ENCODE measurements at regions not wholly inside any gene's neighbourhood (a gene's known extent, or its start where the extent isn't known, plus 50 kb on each side); places are given as distances from the start of the nearest gene placed in this dataset.

GRCh38 chr18:38019292-38019691 is 453.7 kb upstream of the CELF4 start:
- no peak overlapping the region for H2AFZ ChIP-seq (ENCODE audit: control insufficient read depth, low read depth, low read length)
- FAIRE-seq = no peak

DNA sequence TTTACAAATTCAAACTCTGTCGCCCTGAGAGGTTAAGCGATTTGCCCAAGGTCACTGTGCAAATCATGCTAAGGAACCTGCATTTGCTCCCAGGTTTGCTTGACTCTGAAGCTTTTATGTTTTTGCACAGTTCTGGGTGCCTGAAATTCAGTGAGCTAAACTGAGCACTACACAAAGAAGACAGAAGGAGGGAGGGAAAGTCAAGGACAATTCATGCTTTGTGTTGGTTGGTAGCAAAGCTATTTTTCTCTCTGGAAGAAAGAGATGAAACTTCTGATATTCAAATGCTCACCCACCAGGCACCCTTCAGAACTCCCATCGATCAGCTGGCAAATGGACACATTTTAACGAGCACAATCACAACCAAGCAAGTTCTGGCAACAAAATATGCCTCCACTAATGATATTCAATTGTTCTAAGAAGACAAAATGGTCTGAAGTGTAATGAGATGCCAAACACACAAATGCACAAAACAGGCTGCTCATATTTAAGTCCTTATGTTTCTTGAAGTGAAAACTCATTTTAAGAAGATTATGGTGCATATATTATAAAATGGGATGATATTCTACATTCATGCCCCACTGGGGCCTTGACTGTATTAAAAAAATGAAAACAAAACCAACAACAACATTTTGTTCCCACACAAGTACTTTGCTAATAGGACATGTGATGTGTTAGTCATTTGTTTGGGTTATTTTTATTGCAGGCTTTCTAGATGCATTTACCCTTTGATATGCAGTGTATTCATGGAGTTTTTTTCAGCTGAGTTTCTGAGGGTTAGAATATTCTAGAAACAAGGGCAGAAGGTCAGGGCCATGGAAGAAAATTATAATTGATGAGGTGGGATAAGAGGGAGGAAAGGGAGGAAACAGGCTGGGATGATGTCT is 445.6 kb upstream of the CELF4 start:
- Histone ChIP-seq H3K27me3 (replicated peaks in 1 of 2; ENCODE audit: control insufficient read depth in 2 of 2, insufficient read depth in 2 of 2, low read length in 1 of 2) (no peaks in the 10 kb centered on the region), H3K36me3 (ENCODE audit: control insufficient read depth in 2 of 2, insufficient read depth in 2 of 2, low read length in 1 of 2) (no peaks in the 10 kb centered on the region), H3K27ac (ENCODE audit: control insufficient read depth, insufficient read depth) (no peak overlapping the region), H3K4me2 (ENCODE audit: control insufficient read depth, insufficient read depth) (no peak overlapping the region), H3K9me3 (replicated peaks; ENCODE audit: control insufficient read depth, insufficient read depth, low read length) (no peaks in the 10 kb centered on the region), H3K4me3 (no peak overlapping the region), H3K9ac (ENCODE audit: control insufficient read depth, insufficient read depth, low read length) (no peak overlapping the region), H3K79me2 (ENCODE audit: control insufficient read depth, insufficient read depth, low read length) (no peaks in the 10 kb centered on the region), H2AFZ (ENCODE audit: control insufficient read depth, low read depth, low read length) (no peak overlapping the region), H4K20me1 (ENCODE audit: control insufficient read depth, insufficient read depth) (no peaks in the 10 kb centered on the region), H3K4me1 (ENCODE audit: control insufficient read depth, insufficient read depth, low read length) (no peaks in the 10 kb centered on the region)
- FAIRE-seq (no peak), ATAC-seq (no peak), DNase-seq (ENCODE audit: low read depth, low spot score) (no peak)
- ChIA-PET CTCF (no interaction called here), SMC1A (ENCODE audit: uncharacterized antibody, unreplicated experiment) (no interaction called here), POLR2A (no interaction called here), RAD21 (ENCODE audit: unreplicated experiment) (no interaction called here)
- in situ Hi-C loops (cut with MboI) (no loop called here), intact Hi-C loops (cut with micrococcal nuclease; ENCODE audit: unreplicated experiment) (no loop called here)
- WGBS (ENCODE audit: insufficient coverage, insufficient replicate concordance, low lambda C conversion rate, missing lambda C conversion rate) = 14% methylated on average over 4 of the region's 4 CpGs
- BruUV-seq (replicated peaks) = no TSS peak
- TF ChIP-seq MEF2A (IDR thresholded peaks at IDR 0.05; ENCODE audit: insufficient read depth, low read depth, low read length) (no peak), BRCA1 (IDR thresholded peaks at IDR 0.05; ENCODE audit: low read depth, low read length) (no peak), PAX8 (IDR thresholded peaks at IDR 0.05) (no peak), YBX1 (IDR thresholded peaks at IDR 0.05) (no peak), PML (IDR thresholded peaks at IDR 0.05; ENCODE audit: low read length) (no peak), SIN3A (IDR thresholded peaks at IDR 0.05; ENCODE audit: low read depth, low read length) (no peak), NFXL1 (IDR thresholded peaks at IDR 0.05; ENCODE audit: borderline replicate concordance) (no peak), HDGF (IDR thresholded peaks at IDR 0.05) (no peak), IRF4 (IDR thresholded peaks at IDR 0.05; ENCODE audit: low read depth, low read length) (no peak), E2F8 (IDR thresholded peaks at IDR 0.05; ENCODE audit: low read depth, partially characterized antibody) (no peak), EGR1 (IDR thresholded peaks at IDR 0.05; ENCODE audit: borderline replicate concordance in 1 of 2, low read depth in 2 of 2, low read length in 2 of 2) (no peak)

More at GRCh38 chr18:38019292-38019691, 453.7 kb upstream of the CELF4 start:
- ChIA-PET RAD21 (ENCODE audit: unreplicated experiment) (no interaction called here), CTCF (interaction anchor here (0.6 to 0.9 kb wide), 2 partner anchors 12 to 266 kb away, joined by 3 read pairs; no protein-coding TSS in a partner anchor), SMC1A (ENCODE audit: uncharacterized antibody, unreplicated experiment) (no interaction called here), POLR2A (interaction anchor here (0.6 kb wide), 1 partner anchor 179 kb away, joined by 4 read pairs; no protein-coding TSS in a partner anchor)
- Histone ChIP-seq H3K9ac (ENCODE audit: control insufficient read depth, insufficient read depth, low read length) (no peak overlapping the region), H3K27ac (ENCODE audit: control insufficient read depth, insufficient read depth) (no peak overlapping the region), H3K4me2 (ENCODE audit: control insufficient read depth, insufficient read depth) (no peak overlapping the region), H3K4me3 (no peak overlapping the region), H3K36me3 (ENCODE audit: control insufficient read depth in 2 of 2, insufficient read depth in 2 of 2, low read length in 1 of 2) (no peaks in the 10 kb centered on the region), H3K4me1 (ENCODE audit: control insufficient read depth, insufficient read depth, low read length) (no peaks in the 10 kb centered on the region), H4K20me1 (ENCODE audit: control insufficient read depth, insufficient read depth) (no peaks in the 10 kb centered on the region), H3K79me2 (ENCODE audit: control insufficient read depth, insufficient read depth, low read length) (no peaks in the 10 kb centered on the region), H3K9me3 (replicated peaks; ENCODE audit: control insufficient read depth, insufficient read depth, low read length) (no peaks in the 10 kb centered on the region), H3K27me3 (replicated peaks in 1 of 2; ENCODE audit: control insufficient read depth in 2 of 2, insufficient read depth in 2 of 2, low read length in 1 of 2) (no peaks in the 10 kb centered on the region)
- no TSS peak for BruUV-seq (replicated peaks)
- ATAC-seq (no peak), DNase-seq (ENCODE audit: low read depth, low spot score) (no peak)
- in situ Hi-C loops (cut with MboI) = no loop called here
- WGBS (ENCODE audit: insufficient coverage, insufficient replicate concordance, low lambda C conversion rate, missing lambda C conversion rate) = 3% methylated on average over 2 of the region's 2 CpGs
- TF ChIP-seq IRF3 (IDR thresholded peaks at IDR 0.05) = no peak
- intact Hi-C loops (cut with micrococcal nuclease; ENCODE audit: unreplicated experiment) = no loop called here

All from GM12878 (cell line).